ENCODE measurements at regions not wholly inside any gene's neighbourhood (a gene's known extent, or its start where the extent isn't known, plus 50 kb on each side); places are given as distances from the start of the nearest gene placed in this dataset.

- H3K4me2 ChIP-seq (ENCODE audit: extremely low read depth, insufficient read depth, low read length): no peak overlapping the region
- H3K36me3 ChIP-seq (ENCODE audit: control insufficient read depth, insufficient read depth, low read length): no peaks in the 10 kb centered on the region
- DNase-seq (ENCODE audit: low read depth in 2 of 2): no peak
- TF ChIP-seq EZH2 (IDR thresholded peaks at IDR 0.05; ENCODE audit: low read length, missing control alignments) (no peak), CTCF (conservative IDR thresholded peaks at IDR 0.05 in 1 of 2, IDR thresholded peaks at IDR 0.05 in 1 of 2; ENCODE audit: low read depth in 1 of 2, low read length in 2 of 2) (no peak)
- no peaks in the 10 kb centered on the region for H3K9me3 ChIP-seq (ENCODE audit: control insufficient read depth, insufficient read depth, low read depth, low read length)
- no peak overlapping the region for H3K27ac ChIP-seq (ENCODE audit: insufficient read depth, low read length)
- no peaks in the 10 kb centered on the region for H3K27me3 ChIP-seq (ENCODE audit: control insufficient read depth, insufficient read depth, low read length)
- no peaks in the 10 kb centered on the region for H3K79me2 ChIP-seq (ENCODE audit: control insufficient read depth, insufficient read depth, low read length)
- H3K4me3 ChIP-seq (replicated peaks in 1 of 4; ENCODE audit: control extremely low read depth in 1 of 4, insufficient read depth in 1 of 4, low read depth in 3 of 4, low read length in 4 of 4): no peak overlapping the region
- H3K9ac ChIP-seq (ENCODE audit: insufficient read depth, low read length): no peak overlapping the region
- H2AFZ ChIP-seq (ENCODE audit: low read length): no peak overlapping the region
- H3K4me1 ChIP-seq (ENCODE audit: control insufficient read depth, extremely low read depth, insufficient read depth, low read length): no peaks in the 10 kb centered on the region
- no peaks in the 10 kb centered on the region for H4K20me1 ChIP-seq (ENCODE audit: control insufficient read depth, extremely low read depth, insufficient read depth, low read length)
Measured at GRCh38 chr16:55393991-55394390, 70.0 kb downstream of the IRX6 start.

- H3K36me3 ChIP-seq (ENCODE audit: control insufficient read depth, insufficient read depth, low read length): no peaks in the 10 kb centered on the region
- no peak overlapping the region for H3K27ac ChIP-seq (ENCODE audit: insufficient read depth, low read length)
- H3K27me3 ChIP-seq (ENCODE audit: control insufficient read depth, insufficient read depth, low read length): no peaks in the 10 kb centered on the region
- TF ChIP-seq CTCF (conservative IDR thresholded peaks at IDR 0.05 in 1 of 2, IDR thresholded peaks at IDR 0.05 in 1 of 2; ENCODE audit: low read depth in 1 of 2, low read length in 2 of 2) (no peak), EZH2 (IDR thresholded peaks at IDR 0.05; ENCODE audit: low read length, missing control alignments) (no peak)
- no peak overlapping the region for H3K9ac ChIP-seq (ENCODE audit: insufficient read depth, low read length)
- no peaks in the 10 kb centered on the region for H3K9me3 ChIP-seq (ENCODE audit: control insufficient read depth, insufficient read depth, low read depth, low read length)
- no peak overlapping the region for H3K4me2 ChIP-seq (ENCODE audit: extremely low read depth, insufficient read depth, low read length)
- H2AFZ ChIP-seq (ENCODE audit: low read length): no peak overlapping the region
- no peaks in the 10 kb centered on the region for H4K20me1 ChIP-seq (ENCODE audit: control insufficient read depth, extremely low read depth, insufficient read depth, low read length)
- no peak for DNase-seq (ENCODE audit: low read depth in 2 of 2)
- H3K79me2 ChIP-seq (ENCODE audit: control insufficient read depth, insufficient read depth, low read length): no peaks in the 10 kb centered on the region
- H3K4me3 ChIP-seq (replicated peaks in 1 of 4; ENCODE audit: control extremely low read depth in 1 of 4, insufficient read depth in 1 of 4, low read depth in 3 of 4, low read length in 4 of 4): no peak overlapping the region
- H3K4me1 ChIP-seq (ENCODE audit: control insufficient read depth, extremely low read depth, insufficient read depth, low read length): no peaks in the 10 kb centered on the region
Measured at GRCh38 chr16:55398762-55399161, 74.8 kb downstream of the IRX6 start.

GRCh38 chr16:55399911-55400310, 75.9 kb downstream of the IRX6 start:
- Histone ChIP-seq H3K36me3 (ENCODE audit: control insufficient read depth, insufficient read depth, low read length) (no peaks in the 10 kb centered on the region), H3K79me2 (ENCODE audit: control insufficient read depth, insufficient read depth, low read length) (no peaks in the 10 kb centered on the region), H3K9ac (ENCODE audit: insufficient read depth, low read length) (no peak overlapping the region), H3K9me3 (ENCODE audit: control insufficient read depth, insufficient read depth, low read depth, low read length) (no peaks in the 10 kb centered on the region), H3K27me3 (ENCODE audit: control insufficient read depth, insufficient read depth, low read length) (no peaks in the 10 kb centered on the region), H3K4me1 (ENCODE audit: control insufficient read depth, extremely low read depth, insufficient read depth, low read length) (no peaks in the 10 kb centered on the region), H3K4me2 (ENCODE audit: extremely low read depth, insufficient read depth, low read length) (no peak overlapping the region), H3K27ac (ENCODE audit: insufficient read depth, low read length) (no peak overlapping the region), H2AFZ (ENCODE audit: low read length) (no peak overlapping the region), H4K20me1 (ENCODE audit: control insufficient read depth, extremely low read depth, insufficient read depth, low read length) (no peaks in the 10 kb centered on the region), H3K4me3 (replicated peaks in 1 of 4; ENCODE audit: control extremely low read depth in 1 of 4, insufficient read depth in 1 of 4, low read depth in 3 of 4, low read length in 4 of 4) (no peak overlapping the region)
- no peak for TF ChIP-seq EZH2 (IDR thresholded peaks at IDR 0.05; ENCODE audit: low read length, missing control alignments)
- TF ChIP-seq CTCF (conservative IDR thresholded peaks at IDR 0.05 in 1 of 2, IDR thresholded peaks at IDR 0.05 in 1 of 2; ENCODE audit: low read depth in 1 of 2, low read length in 2 of 2): no peak
- no peak for DNase-seq (ENCODE audit: low read depth in 2 of 2)
